Activated CD8-positive, alpha-beta memory T cell treated with anti-CD3 and anti-CD28 coated beads, Interleukin-2, amount 50 U/mL, for 4 hours (primary cell): ENCODE measurements at regions not wholly inside any gene's neighbourhood (a gene's known extent, or its start where the extent isn't known, plus 50 kb on each side); places are given as distances from the start of the nearest gene placed in this dataset.
A peak's percentile ranks its signal among the peaks of the same experiment; 100 is the strongest.

Experiments used
- DNase-seq: peaks from one replicate; pipeline ENCODE4 v3.0.0-alpha.2; 2020

GRCh38 chr5:1666812-1667588 lies 132.6 kb downstream of the MRPL36 start:
- DNase-seq: peak; percentile 60

GRCh38 chr5:1666221-1666620 lies 133.4 kb downstream of the MRPL36 start:
- DNase-seq: no peak

- no peak for DNase-seq
Measured at GRCh38 chr5:1665803-1666202, 133.8 kb downstream of the MRPL36 start.

DNA sequence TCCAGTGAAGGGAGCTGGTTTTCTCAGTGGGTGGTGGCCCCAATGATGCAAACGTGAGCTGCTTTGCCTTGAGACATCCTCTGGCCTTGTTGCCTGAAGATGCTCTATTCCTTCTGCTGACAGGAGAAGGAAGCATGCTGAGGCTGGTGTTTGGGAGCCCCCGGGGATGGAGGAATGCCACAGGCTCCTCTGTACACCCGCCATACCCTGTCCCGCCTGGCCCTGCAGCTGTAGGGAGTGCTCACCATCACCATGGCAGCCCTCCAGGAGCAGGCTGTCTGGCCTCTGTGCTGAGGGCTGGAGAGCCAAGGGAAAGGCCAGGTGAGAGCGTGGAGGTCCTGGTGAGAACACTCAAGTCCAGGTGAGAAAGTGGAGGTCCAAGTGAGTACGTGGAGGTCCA lies 134.4 kb downstream of the MRPL36 start:
- DNase-seq: no peak

GRCh38 chr5:1663186-1663585 lies 136.5 kb downstream of the MRPL36 start:
- no peak for DNase-seq

DNA sequence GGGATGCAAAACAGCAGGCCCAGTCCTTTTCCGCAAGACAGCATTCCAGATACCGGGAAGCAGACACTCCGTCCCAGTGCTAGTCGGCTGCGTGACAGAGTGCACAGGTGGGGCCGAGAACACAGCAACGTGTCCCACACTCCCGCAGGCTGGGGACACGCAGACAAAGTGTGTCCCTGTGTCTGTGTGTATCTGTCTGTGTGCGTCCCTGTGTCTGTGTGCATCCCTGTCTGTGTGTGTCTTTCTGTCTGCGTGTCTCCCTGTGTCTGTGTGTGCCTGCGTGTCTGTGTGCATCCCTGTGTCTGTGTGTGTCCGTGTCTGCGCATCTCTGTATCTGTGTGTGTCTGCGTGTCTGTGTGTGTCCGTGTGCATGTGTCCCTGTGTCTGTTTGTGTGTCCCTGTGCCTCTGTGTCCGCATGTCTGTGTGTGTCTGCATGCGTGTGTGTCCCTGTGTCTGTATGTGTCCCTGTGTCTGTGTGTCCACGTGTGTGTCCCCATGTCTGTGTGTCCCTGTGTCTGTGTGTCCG lies 137.0 kb downstream of the MRPL36 start:
- DNase-seq: no peak

DNA sequence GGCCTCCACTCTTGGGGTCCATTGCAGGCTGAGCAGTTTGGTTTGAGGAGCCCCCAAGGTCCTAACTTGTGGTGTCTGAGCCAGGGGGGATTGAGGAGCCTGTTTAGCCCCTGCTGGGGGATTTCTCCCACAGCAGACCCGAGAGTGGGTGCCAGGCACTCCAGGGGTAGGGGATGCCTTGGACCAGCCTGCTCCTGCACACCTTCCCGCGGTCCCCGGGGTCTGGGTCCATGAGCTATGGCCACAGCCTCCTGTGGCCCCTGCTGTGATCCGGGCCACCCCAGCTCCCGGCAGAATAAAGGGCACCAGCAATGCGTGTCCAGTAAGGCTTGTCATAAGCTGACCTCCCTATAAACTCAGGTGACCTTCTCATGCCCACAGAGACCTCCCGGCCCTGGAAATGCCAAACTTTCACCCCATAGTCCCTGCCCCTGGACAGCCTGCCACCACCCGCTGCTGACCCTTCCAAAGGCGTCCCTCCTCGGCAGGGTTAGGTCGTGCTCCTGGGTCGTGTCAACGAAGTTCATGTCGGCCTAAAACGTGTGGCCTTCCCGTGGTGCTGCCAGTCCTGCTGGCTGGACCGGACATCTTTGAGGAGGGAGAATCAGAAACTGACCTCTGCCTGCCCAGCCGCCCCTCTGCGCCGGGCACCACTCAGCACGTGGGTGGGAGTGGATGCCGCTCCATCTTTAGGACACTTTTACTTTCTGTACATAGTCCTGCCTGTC lies 137.6 kb downstream of the MRPL36 start:
- DNase-seq: no peak

DNA sequence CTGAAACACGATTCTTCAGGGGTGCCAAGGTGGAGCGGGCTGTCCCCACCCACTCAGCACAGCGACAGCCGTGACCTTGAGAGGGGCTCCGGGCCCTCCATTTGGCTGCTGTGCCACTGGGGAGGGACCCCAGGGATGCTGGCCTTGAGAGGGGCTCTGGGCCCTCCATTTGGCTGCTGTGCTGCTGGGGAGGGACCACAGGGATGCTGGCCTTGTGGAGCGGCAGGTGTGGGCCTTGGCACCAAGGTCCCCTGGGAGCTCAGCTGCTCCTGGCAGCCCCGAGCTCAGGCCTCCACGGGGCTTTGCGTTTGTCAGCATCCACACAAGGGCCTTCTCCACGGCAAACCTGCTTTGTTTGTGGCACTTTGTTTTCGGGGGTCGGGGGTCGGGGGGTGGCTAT lies 137.6 kb upstream of the LPCAT1 start:
- DNase-seq: no peak

GRCh38 chr5:1660511-1660910 lies 136.8 kb upstream of the LPCAT1 start:
- DNase-seq: no peak

GRCh38 chr5:1660001-1660400 lies 136.2 kb upstream of the LPCAT1 start:
- no peak for DNase-seq

GRCh38 chr5:1659100-1659981 lies 135.6 kb upstream of the LPCAT1 start:
- DNase-seq: no peak

GRCh38 chr5:1658665-1659064 lies 134.9 kb upstream of the LPCAT1 start:
- DNase-seq: no peak

- DNase-seq: no peak
Measured at GRCh38 chr5:1657161-1657741, 133.5 kb upstream of the LPCAT1 start.

GRCh38 chr5:1656271-1656975 lies 132.7 kb upstream of the LPCAT1 start:
- DNase-seq: no peak

GRCh38 chr5:1655496-1656270 lies 131.9 kb upstream of the LPCAT1 start:
- DNase-seq: no peak

GRCh38 chr5:1654786-1655495 lies 131.2 kb upstream of the LPCAT1 start:
- DNase-seq: no peak

- DNase-seq: peak; percentile 48
Measured at GRCh38 chr5:1653698-1654651, 130.2 kb upstream of the LPCAT1 start.

DNA sequence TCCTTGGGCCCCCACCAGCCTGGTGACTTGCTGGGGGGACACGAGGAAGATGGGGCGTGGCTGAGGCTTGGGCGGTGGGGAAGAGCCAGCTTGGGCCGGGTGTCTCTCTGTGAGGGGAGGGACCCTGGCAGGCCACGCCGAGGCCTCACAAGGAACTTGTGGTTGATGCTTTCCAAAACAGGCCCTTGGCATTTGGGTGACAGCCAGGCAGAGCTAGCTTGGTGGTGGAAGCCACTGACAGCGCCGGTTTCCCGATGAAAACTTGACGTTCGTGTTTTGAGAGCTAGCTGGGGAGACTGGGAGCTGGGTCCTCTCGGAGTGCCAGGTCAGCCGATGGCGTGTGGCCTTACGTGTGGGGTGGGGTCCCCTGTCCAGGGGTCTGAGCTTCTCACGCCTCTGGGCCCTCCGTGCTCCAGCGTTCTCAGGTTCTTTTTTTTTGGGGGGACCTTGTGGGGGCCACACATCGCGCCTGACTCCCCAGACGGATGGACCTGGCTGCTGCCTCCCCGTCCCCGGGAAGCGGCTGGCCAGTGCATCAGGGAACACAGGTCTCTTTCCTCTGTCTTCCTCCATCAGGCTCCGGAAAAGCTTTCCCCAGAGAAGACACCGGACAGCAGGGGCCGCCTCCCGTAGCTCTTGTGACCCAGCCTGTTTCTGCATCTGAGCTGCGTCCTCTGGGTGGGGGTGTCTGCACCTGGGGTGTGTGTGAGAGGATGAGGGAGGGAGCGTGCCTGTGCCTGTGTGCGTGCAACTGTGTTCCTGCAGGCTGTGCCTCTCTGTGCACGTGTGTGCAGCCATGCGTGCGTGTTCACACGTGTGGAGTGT lies 129.3 kb upstream of the LPCAT1 start:
- DNase-seq: no peak
